Caki2 (cell line): ENCODE measurements at regions not wholly inside any gene's neighbourhood (a gene's known extent, or its start where the extent isn't known, plus 50 kb on each side); places are given as distances from the start of the nearest gene placed in this dataset.
"Not testable (repeated sequence)": the region's sequence is repeated elsewhere in the genome, so short reads cannot be mapped to it uniquely, and the experiment has no call there.

Source experiments
- DNase-seq: peaks from one replicate; pipeline ENCODE4 v3.0.0-alpha.2; 2015; ENCODE audit warnings: low read depth
- in situ Hi-C: cut with HindIII; loops from 2 replicates; pipeline ENCODE4 v1.10.0; 2016; ENCODE audit warnings: low sequenced_read_pairs, low pct_unique_long_range_greater_than_20kb, mixed read lengths

DNA sequence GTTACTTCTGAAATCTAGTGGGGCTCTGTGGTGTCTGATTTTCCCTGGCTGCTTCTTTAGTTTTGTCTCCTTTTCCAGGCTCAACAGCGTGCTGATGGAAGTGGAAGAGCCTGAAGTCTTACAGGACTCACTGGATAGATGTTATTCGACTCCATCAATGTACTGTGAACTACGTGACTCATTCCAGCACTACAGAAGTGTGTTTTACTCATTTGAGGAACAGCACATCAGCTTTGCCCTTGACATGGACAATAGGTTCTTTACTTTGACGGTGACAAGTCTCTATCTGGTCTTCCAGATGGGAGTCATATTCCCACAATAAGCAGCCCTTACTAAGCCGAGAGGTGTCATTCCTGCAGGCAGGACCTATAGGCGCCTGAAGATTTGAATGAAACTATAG is 51.1 kb downstream of the NBPF8 start:
- DNase-seq, in situ Hi-C loops: not testable (repeated sequence)

GRCh38 chr1:120477663-120478062 is 62.8 kb downstream of the NBPF8 start:
- in situ Hi-C loops, result not testable (repeated sequence)

GRCh38 chr1:120478400-120478799 is 63.6 kb downstream of the NBPF8 start:
- DNase-seq, in situ Hi-C loops: not testable (repeated sequence)

More at GRCh38 chr1:120477663-120478062, 62.8 kb downstream of the NBPF8 start:
- DNase-seq, result not testable (repeated sequence)

GRCh38 chr1:120487542-120487941 is 72.7 kb downstream of the NBPF8 start:
- in situ Hi-C loops, DNase-seq: not testable (repeated sequence)

GRCh38 chr1:120489217-120489616 is 74.4 kb downstream of the NBPF8 start:
- in situ Hi-C loops, DNase-seq: not testable (repeated sequence)

DNA sequence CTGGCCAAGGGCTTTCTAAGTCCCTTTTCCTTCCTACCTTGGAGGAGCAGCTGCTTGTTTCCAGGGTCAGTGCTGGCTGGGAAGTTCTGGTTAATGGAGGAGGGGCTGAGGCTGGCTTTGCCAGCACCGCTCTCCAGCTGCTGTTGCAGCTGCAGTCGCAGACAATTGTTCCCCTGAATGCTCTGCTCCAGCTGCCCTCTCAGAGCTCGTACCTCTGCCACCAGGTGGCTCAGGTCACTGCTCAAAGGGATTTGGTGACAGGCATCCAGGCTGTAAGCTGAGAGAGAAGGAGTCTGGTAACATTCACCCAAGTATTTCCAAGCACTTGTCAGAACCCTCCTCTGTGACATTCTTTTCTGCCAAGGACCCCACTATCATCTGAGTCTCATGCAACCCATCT is 82.3 kb downstream of the NBPF8 start:
- in situ Hi-C loops, DNase-seq: not testable (repeated sequence)

DNA sequence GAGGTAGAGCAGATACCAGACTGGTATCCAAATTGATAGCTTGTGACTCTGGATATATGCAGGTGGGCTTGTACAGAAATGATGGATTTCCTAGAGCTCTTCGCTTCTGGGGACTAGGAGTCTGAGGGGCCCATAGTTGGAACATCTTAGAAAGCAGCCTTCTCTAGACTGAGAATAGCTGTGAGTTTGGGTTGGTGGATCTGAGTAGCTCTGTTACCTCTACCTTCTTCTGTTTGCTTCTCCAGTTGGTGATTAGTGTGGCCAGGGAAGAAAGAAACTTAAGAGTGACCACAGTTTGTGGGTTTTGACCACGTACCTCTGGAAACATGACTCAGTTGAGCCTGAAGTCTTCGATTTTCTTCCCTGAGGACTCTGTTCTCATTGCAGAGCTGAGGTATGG is 88.4 kb downstream of the NBPF8 start:
- DNase-seq, in situ Hi-C loops: not testable (repeated sequence)

DNA sequence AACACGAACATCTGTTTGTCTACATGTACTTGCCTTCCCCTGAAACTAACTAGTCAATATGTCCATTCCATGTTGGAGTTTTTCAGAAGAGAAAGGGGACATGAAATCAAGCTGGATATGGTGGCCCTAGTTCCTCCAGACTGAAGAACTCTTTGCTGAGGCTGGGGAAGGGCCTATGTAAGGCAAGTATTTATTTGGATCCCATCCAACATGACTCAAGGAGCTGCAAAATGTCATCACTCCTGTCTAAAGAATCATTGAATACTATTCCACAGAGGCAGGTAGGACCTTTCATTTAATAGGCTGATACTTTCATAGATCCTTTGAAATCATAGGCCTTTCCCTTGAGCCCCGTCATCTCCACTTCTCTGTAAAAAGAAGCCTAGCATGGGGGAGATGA is 91.5 kb downstream of the NBPF8 start:
- in situ Hi-C loops, DNase-seq: not testable (repeated sequence)

GRCh38 chr1:120508351-120508750 is 93.5 kb downstream of the NBPF8 start:
- in situ Hi-C loops, DNase-seq: not testable (repeated sequence)

- in situ Hi-C loops, DNase-seq: not testable (repeated sequence)
Observed at GRCh38 chr1:120509258-120509657, 94.4 kb downstream of the NBPF8 start.

DNA sequence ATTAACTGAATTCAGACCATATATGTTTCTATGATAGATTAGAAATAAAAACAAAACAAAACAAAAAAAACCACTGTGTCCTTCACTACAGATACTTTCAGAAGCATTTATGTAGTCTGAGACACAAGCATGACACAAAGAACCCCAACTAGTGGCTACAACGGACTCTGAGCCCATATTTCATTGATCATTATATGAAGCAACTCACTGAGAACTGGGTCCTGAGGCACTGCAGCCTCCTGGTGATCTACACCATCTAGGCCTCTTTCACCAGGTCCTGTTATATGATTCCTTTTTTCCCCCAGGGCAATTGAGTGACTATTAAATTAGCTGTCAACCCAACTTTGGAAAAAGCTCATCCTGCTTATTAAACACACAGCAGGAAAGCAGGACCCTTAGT is 98.3 kb downstream of the NBPF8 start:
- in situ Hi-C loops, result not testable (repeated sequence)

GRCh38 chr1:120513531-120513930 is 98.7 kb downstream of the NBPF8 start:
- in situ Hi-C loops, DNase-seq: not testable (repeated sequence)

More for the DNA sequence above, 98.3 kb downstream of the NBPF8 start:
- not testable (repeated sequence) for DNase-seq

GRCh38 chr1:120519196-120519595 is 104.4 kb downstream of the NBPF8 start:
- in situ Hi-C loops, DNase-seq: not testable (repeated sequence)

GRCh38 chr1:120524416-120524815 is 109.6 kb downstream of the NBPF8 start:
- in situ Hi-C loops, DNase-seq: not testable (repeated sequence)

DNA sequence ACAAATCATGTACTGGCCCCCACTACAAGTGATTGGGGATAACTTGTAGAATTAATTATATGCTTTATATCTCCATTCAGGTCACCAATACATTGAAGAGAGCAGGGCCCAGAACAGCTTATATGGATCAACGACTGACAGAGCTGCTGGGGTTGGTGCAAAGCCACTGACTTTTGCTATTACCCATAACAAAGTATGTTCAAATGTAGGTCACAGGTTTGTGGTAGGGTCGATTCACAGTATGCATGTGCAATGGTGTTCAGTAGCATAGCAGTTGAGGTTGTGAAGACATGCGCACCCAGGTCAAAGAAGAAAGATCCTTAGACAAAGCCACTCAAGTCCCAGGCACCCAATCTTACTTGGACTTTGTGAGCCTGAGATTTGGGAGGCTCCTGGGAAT is 110.6 kb downstream of the NBPF8 start:
- in situ Hi-C loops, DNase-seq: not testable (repeated sequence)

DNA sequence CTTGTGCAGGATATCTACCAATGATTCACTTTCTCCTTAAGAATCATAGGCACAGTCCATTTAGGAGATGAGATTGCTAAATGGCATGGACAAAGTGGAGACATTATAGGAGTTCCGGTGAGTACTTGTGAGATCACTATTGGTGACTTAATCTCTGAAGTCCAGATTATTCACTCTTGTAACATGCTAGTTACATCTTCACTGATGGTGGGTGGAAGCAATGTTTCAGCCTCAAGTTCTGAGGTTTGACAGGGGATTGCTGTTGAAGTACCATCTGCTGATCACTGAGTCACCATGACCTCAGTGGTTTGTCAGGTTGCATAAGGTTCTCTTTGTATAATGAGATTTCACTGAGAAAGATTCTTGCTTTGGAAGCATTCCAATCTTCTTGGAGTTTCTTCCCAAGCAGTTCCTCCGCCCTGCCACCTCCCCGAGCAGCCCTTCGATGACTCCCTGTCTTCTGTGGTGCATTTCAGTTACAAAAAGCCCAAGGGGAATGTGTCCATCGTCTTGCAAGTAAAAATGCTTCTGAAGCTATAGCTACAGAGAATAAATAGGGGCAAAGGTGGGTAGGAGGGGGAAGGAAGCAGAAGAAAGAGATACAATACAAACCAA is 114.7 kb downstream of the NBPF8 start:
- DNase-seq, in situ Hi-C loops: not testable (repeated sequence)

GRCh38 chr1:120531455-120531854 is 116.6 kb downstream of the NBPF8 start:
- in situ Hi-C loops, DNase-seq: not testable (repeated sequence)

DNA sequence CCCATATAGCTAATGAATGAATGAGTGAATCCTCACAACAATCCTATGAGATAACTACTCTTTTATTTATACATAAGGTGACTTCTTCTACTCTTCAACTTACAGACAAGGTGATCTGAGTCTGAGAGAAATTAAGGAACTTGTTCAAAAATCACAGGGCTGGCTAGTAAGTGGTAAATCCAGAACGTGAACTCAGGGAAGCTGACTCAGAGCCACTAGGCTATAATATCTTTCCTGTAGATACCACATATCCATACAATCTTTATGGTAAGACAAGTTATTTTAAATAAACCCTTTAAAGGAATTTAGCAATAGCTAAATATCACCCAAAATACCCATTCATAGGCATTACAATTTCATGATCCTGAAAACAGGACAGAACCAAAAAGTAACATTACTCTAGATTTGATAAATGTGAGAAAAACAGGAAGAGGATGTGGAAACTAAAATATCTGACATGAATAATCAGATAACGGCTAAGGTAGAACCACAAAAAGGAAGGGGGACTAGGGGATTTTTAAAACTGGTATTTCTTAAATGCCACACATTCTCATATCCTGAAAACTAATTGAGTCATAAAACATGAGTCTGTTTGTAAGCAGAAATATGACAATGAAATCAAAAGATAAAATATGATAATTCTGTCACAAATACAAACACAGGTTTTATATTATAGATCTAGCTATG is 119.7 kb downstream of the NBPF8 start:
- in situ Hi-C loops, result not testable (repeated sequence)

DNA sequence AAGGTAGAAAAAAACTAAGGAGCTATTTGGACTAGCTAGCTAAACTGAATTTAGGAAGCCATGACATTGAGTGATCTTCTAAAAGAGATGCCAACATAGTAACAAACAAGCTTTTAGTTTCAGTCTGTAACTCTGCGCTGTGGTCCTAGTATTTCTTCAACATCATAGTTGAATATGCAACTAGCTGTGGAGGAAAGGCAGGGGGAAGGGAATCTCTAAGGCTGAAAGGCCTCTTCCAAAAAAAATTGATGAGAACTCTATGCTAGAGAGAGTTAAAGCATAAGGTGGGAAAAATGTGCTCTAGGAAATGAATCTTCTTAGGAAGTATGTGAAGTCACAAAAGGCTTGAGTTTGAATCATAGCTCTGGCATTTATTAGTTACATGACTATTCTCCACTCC is 120.2 kb downstream of the NBPF8 start:
- not testable (repeated sequence) for DNase-seq

More for the DNA sequence above, 119.7 kb downstream of the NBPF8 start:
- not testable (repeated sequence) for DNase-seq

More for the DNA sequence above, 120.2 kb downstream of the NBPF8 start:
- in situ Hi-C loops, result not testable (repeated sequence)
